Nephron progenitor cell (in vitro differentiated cells): ENCODE measurements at regions not wholly inside any gene's neighbourhood (a gene's known extent, or its start where the extent isn't known, plus 50 kb on each side); places are given as distances from the start of the nearest gene placed in this dataset.

ENCODE experiments used
- DNase-seq: peaks from one replicate; pipeline ENCODE4 v3.0.0; 2021
- H3K27ac Mint-ChIP-seq: 2 replicates; pipeline ENCODE4 v1.8.0; 2021; ENCODE audit warnings: mild to moderate bottlenecking, moderate library complexity, mixed read lengths
- H3K27me3 Mint-ChIP-seq: 2 replicates; pipeline ENCODE4 v1.8.0; 2021; ENCODE audit warnings: mild to moderate bottlenecking, low read depth, mixed read lengths; ENCODE audit not compliant: poor library complexity
- H3K36me3 Mint-ChIP-seq: 2 replicates; pipeline ENCODE4 v1.8.0; 2021; ENCODE audit warnings: low read depth, mixed read lengths
- H3K4me1 Mint-ChIP-seq: 2 replicates; pipeline ENCODE4 v1.8.0; 2021; ENCODE audit warnings: mixed read lengths
- H3K4me3 Mint-ChIP-seq: 2 replicates; pipeline ENCODE4 v1.8.0; 2021; ENCODE audit warnings: mild to moderate bottlenecking, moderate library complexity, mixed read lengths
- H3K9me3 Mint-ChIP-seq: 2 replicates; pipeline ENCODE4 v1.8.0; 2021; ENCODE audit warnings: mild to moderate bottlenecking, moderate library complexity, mixed read lengths
- TF ChIP-seq, protein P1 (sequence below): fragments of 200-600 bp; sonication (generic); IDR thresholded peaks from 2 replicates; pipeline ENCODE4 v1.5.0; 2021; ENCODE audit warnings: antibody characterized with exemption

GRCh38 chr12:45504316-45505010 is 225.0 kb upstream of the ARID2 start:
- H3K27me3 Mint-ChIP-seq: peaks cover 10% of the 10 kb centered on the region
- no peaks in the 10 kb centered on the region for H3K36me3 Mint-ChIP-seq
- no peak overlapping the region for H3K27ac Mint-ChIP-seq
- no peak for DNase-seq
- no peak overlapping the region for H3K4me3 Mint-ChIP-seq
- TF ChIP-seq, protein P1, sequence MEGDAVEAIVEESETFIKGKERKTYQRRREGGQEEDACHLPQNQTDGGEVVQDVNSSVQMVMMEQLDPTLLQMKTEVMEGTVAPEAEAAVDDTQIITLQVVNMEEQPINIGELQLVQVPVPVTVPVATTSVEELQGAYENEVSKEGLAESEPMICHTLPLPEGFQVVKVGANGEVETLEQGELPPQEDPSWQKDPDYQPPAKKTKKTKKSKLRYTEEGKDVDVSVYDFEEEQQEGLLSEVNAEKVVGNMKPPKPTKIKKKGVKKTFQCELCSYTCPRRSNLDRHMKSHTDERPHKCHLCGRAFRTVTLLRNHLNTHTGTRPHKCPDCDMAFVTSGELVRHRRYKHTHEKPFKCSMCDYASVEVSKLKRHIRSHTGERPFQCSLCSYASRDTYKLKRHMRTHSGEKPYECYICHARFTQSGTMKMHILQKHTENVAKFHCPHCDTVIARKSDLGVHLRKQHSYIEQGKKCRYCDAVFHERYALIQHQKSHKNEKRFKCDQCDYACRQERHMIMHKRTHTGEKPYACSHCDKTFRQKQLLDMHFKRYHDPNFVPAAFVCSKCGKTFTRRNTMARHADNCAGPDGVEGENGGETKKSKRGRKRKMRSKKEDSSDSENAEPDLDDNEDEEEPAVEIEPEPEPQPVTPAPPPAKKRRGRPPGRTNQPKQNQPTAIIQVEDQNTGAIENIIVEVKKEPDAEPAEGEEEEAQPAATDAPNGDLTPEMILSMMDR: no peak
- no peaks in the 10 kb centered on the region for H3K4me1 Mint-ChIP-seq
- H3K9me3 Mint-ChIP-seq: peaks cover 7% of the 10 kb centered on the region

DNA sequence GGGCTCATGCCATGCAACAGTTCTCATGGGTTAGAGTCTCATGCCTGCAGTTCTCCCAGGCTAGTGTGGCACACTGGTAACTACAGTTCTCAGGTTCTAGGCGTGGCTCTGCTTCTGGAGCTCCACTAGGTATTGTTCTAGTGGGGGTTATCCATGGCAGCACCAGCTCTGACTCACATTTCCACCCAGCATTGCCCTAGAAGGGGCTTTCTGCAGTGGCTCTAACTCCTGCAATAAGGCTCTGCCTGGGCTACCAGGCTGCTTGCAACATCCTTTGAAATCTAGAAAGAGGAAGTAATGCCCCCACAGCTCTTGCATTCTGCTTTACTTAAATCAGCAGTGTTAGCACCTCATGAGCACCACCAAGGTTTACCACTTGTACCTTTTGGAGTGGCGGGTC is 220.3 kb upstream of the ARID2 start:
- no peak overlapping the region for H3K27ac Mint-ChIP-seq

DNA sequence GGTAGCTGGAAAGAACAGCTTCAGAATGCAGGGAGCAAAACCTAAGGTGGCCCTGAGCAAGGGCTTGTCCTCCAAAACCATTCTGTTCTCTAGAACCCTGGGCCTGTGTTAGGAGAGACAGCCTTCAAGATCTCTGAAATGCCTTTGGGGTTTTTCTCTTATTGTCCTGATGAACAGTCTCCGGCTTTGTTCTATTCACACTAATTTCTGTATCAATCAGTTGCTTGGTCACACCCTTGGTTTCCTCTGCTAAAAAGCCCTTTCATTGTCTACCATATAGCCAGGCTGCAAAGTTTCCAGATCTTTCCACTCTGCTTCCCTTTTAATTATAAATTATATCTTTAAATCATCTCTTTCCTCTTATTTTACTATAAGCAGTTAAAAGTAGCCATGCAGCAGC is 219.9 kb upstream of the ARID2 start:
- peaks cover 2% of the 10 kb centered on the region for H3K27me3 Mint-ChIP-seq
- no peak overlapping the region for H3K27ac Mint-ChIP-seq
- TF ChIP-seq, protein P1: no peak
- no peaks in the 10 kb centered on the region for H3K4me1 Mint-ChIP-seq
- no peaks in the 10 kb centered on the region for H3K36me3 Mint-ChIP-seq
- H3K4me3 Mint-ChIP-seq: no peak overlapping the region
- no peak for DNase-seq
- peaks cover 29% of the 10 kb centered on the region for H3K9me3 Mint-ChIP-seq

More for the DNA sequence above, 220.3 kb upstream of the ARID2 start:
- Mint-ChIP-seq H3K27me3 (peaks cover 2% of the 10 kb centered on the region), H3K4me3 (no peak overlapping the region), H3K9me3 (peaks cover 29% of the 10 kb centered on the region), H3K4me1 (no peaks in the 10 kb centered on the region), H3K36me3 (no peaks in the 10 kb centered on the region)
- DNase-seq: no peak
- TF ChIP-seq, protein P1: no peak

DNA sequence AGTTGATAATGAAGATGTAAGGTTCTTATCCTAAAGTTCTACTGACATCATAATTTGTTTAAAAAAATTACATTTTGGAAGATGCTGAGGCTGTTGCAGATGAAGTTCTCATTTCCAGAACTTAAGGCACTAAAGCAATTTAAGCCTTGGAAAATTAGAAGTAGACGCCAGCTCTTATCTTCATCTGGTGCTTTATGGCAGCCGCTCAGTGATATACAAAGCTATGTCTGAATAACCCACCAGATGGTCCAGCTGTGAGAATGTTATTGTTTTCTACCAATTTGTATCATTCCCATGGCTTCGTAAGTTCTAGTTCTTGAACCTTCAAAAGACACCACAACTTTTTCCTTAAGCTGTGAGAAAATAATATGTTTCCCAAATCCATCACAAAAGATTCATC is 212.1 kb upstream of the ARID2 start:
- Mint-ChIP-seq H3K27ac (no peak overlapping the region), H3K4me1 (no peaks in the 10 kb centered on the region), H3K9me3 (peaks cover 13% of the 10 kb centered on the region), H3K4me3 (no peak overlapping the region), H3K27me3 (no peaks in the 10 kb centered on the region), H3K36me3 (no peaks in the 10 kb centered on the region)
- TF ChIP-seq, protein P1: no peak
- DNase-seq: no peak

DNA sequence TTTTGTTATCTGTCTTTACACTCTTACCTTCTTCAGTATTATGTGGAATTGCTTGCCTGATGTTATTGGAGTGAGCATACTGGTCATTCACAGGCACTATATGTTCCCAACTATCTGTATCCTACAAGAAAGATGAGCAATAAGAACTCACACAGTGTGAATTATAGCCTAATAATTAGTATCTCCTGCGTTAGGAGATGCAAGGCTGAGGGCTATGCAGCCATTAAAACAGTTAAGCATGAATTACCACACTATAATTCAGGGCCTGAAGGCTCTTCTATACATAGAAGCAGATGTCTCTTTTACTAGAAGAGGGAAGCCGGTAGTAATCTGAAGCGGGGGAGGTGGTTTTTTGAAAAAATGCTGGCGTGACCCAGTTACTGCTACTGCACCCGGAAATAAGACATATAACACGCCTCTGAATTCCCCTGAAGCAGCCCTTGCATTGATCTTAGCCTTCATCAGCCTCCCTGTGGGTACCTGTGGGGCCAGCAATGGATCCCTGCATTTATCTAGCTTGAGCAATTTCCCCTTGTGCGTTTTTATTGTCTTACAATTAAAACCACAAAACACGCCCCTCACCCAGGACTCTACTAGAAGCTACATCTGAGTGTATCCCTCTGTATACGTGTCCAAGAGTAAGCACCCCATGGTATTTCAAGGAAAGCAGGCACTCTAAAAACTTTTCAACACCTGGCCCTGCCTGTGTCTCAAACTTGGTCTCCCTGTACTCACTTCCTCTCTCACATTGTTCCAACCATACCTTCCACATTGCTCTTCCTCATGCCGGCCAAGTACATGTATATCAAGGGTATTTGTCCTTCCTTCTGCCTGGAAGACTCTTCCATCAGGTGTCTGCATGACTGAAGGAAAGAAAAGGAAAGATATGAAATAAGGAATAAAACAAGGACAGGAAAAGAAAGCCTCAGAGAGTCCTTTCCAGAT is 210.9 kb upstream of the ARID2 start:
- H3K27ac Mint-ChIP-seq: no peak overlapping the region
- H3K4me3 Mint-ChIP-seq: no peak overlapping the region
- peaks cover 9% of the 10 kb centered on the region for H3K36me3 Mint-ChIP-seq
- TF ChIP-seq, protein P1: no peak
- no peak for DNase-seq
- H3K4me1 Mint-ChIP-seq: no peaks in the 10 kb centered on the region
- H3K27me3 Mint-ChIP-seq: no peaks in the 10 kb centered on the region
- H3K9me3 Mint-ChIP-seq: peaks cover 17% of the 10 kb centered on the region
